Thymus (tissue), 11 donors: ENCODE measurements at regions not wholly inside any gene's neighbourhood (a gene's known extent, or its start where the extent isn't known, plus 50 kb on each side); places are given as distances from the start of the nearest gene placed in this dataset.

Experiments used
- DNase-seq, 9 donors: peaks; one replicate each; pipeline ENCODE4 v3.0.0-alpha.2; 2013; ENCODE audit warnings: low spot score in 9 of 9, low read depth in 6 of 9, missing footprints in 1 of 9
- H3K27ac ChIP-seq, 2 donors: one replicate each; pipeline ENCODE4 v1.5.1; 2013; ENCODE audit warnings: control low read depth in 1 of 2, low read depth in 1 of 2, low read length in 1 of 2, mild to moderate bottlenecking in 1 of 2, moderate library complexity in 1 of 2
- H3K27me3 ChIP-seq, 2 donors: one replicate each; pipeline ENCODE4 v1.5.1; 2013; ENCODE audit warnings: low read length in 1 of 2; ENCODE audit not compliant: control insufficient read depth in 2 of 2, insufficient read depth in 1 of 2
- H3K36me3 ChIP-seq, 2 donors: one replicate each; pipeline ENCODE4 v1.5.1; 2013; ENCODE audit warnings: low read length in 1 of 2, mild to moderate bottlenecking in 1 of 2, moderate library complexity in 1 of 2; ENCODE audit not compliant: control insufficient read depth in 2 of 2, insufficient read depth in 2 of 2
- H3K4me1 ChIP-seq, 2 donors: one replicate each; pipeline ENCODE4 v1.5.1; 2013; ENCODE audit warnings: low read length in 2 of 2; ENCODE audit not compliant: control insufficient read depth in 2 of 2, insufficient read depth in 2 of 2
- H3K4me3 ChIP-seq, 2 donors: one replicate each; pipeline ENCODE4 v1.5.1; 2013; ENCODE audit warnings: low read length in 2 of 2, control low read depth in 1 of 2, mild to moderate bottlenecking in 1 of 2
- H3K9me3 ChIP-seq, 2 donors: one replicate each; pipeline ENCODE4 v1.5.1; 2013; ENCODE audit warnings: low read length in 1 of 2, mild to moderate bottlenecking in 1 of 2; ENCODE audit not compliant: control insufficient read depth in 2 of 2, insufficient read depth in 1 of 2
- WGBS: extraction: QIAGEN DNeasy Blood & Tissue Kit; methylation state at CpG from one replicate; pipeline ENCODE4 v1.1.7; 2013; 5-methylcytosine and 5-hydroxymethylcytosine counted together
- donor health status: healthy.

- H3K4me1 ChIP-seq, result no peaks in the 10 kb centered on the region
- no peaks in the 10 kb centered on the region for H3K27me3 ChIP-seq
- 49% methylated on average over 8 of the region's 8 CpGs for WGBS
- no peaks in the 10 kb centered on the region for H3K9me3 ChIP-seq
- peak overlapping the region in 1 of 2 donors; percentile 36 for H3K27ac ChIP-seq
- no peaks in the 10 kb centered on the region for H3K36me3 ChIP-seq
- H3K4me3 ChIP-seq, result no peak overlapping the region
- DNase-seq, result no peak
These were observed 92.2 kb upstream of the ATF7IP start for GRCh38 chr12:14272956-14273912.

GRCh38 chr12:14273913-14274311 lies 91.6 kb upstream of the ATF7IP start:
- Histone ChIP-seq H3K36me3 (no peaks in the 10 kb centered on the region), H3K4me1 (no peaks in the 10 kb centered on the region), H3K27ac (peak overlapping the region in 1 of 2 donors; percentile 36), H3K9me3 (no peaks in the 10 kb centered on the region), H3K27me3 (no peaks in the 10 kb centered on the region), H3K4me3 (no peak overlapping the region)
- DNase-seq, result no peak
- WGBS, result 94% methylated on average over 6 of the region's 6 CpGs

GRCh38 chr12:14275111-14275510 lies 90.4 kb upstream of the ATF7IP start:
- 96% methylated on average over 1 of the region's 1 CpG for WGBS

GRCh38 chr12:14275886-14276285 lies 89.6 kb upstream of the ATF7IP start:
- Histone ChIP-seq H3K4me3 (no peak overlapping the region), H3K4me1 (no peaks in the 10 kb centered on the region), H3K9me3 (peaks cover 0 to 5% of the 10 kb centered on the region in 2 donors), H3K36me3 (no peaks in the 10 kb centered on the region), H3K27ac (no peak overlapping the region), H3K27me3 (no peaks in the 10 kb centered on the region)
- DNase-seq, result no peak
- 31% methylated on average over 1 of the region's 1 CpG for WGBS

More at GRCh38 chr12:14275111-14275510, 90.4 kb upstream of the ATF7IP start:
- Histone ChIP-seq H3K4me3 (no peak overlapping the region), H3K36me3 (no peaks in the 10 kb centered on the region), H3K9me3 (peaks cover 0 to 3% of the 10 kb centered on the region in 2 donors), H3K27me3 (no peaks in the 10 kb centered on the region), H3K27ac (no peak overlapping the region), H3K4me1 (no peaks in the 10 kb centered on the region)
- no peak for DNase-seq

GRCh38 chr12:14278294-14278953 lies 87.1 kb upstream of the ATF7IP start:
- no peak overlapping the region for H3K4me3 ChIP-seq
- H3K27me3 ChIP-seq, result no peaks in the 10 kb centered on the region
- peak overlapping the region in 1 of 2 donors; percentile 31 for H3K27ac ChIP-seq
- H3K9me3 ChIP-seq, result peaks cover 0 to 5% of the 10 kb centered on the region in 2 donors
- H3K4me1 ChIP-seq, result no peaks in the 10 kb centered on the region
- no peak for DNase-seq
- 42% methylated on average over 1 of the region's 1 CpG for WGBS
- no peaks in the 10 kb centered on the region for H3K36me3 ChIP-seq

- WGBS, result 95% methylated on average over 6 of the region's 6 CpGs
- no peak overlapping the region for H3K27ac ChIP-seq
- DNase-seq, result no peak
- peaks cover 0 to 5% of the 10 kb centered on the region in 2 donors for H3K9me3 ChIP-seq
- no peak overlapping the region for H3K4me3 ChIP-seq
- peaks cover 0 to 3% of the 10 kb centered on the region in 2 donors for H3K4me1 ChIP-seq
- H3K27me3 ChIP-seq, result no peaks in the 10 kb centered on the region
- no peaks in the 10 kb centered on the region for H3K36me3 ChIP-seq
These were observed 85.6 kb upstream of the ATF7IP start for GRCh38 chr12:14279845-14280244.

GRCh38 chr12:14280921-14281320 lies 84.6 kb upstream of the ATF7IP start:
- Histone ChIP-seq H3K27ac (no peak overlapping the region), H3K27me3 (no peaks in the 10 kb centered on the region)
- WGBS, result 97% methylated on average over 5 of the region's 5 CpGs

GRCh38 chr12:14281539-14281938 lies 83.9 kb upstream of the ATF7IP start:
- Histone ChIP-seq H3K4me1 (peaks cover 0 to 3% of the 10 kb centered on the region in 2 donors), H3K4me3 (no peak overlapping the region), H3K27me3 (no peaks in the 10 kb centered on the region), H3K27ac (no peak overlapping the region), H3K36me3 (no peaks in the 10 kb centered on the region), H3K9me3 (peaks cover 0 to 5% of the 10 kb centered on the region in 2 donors)
- DNase-seq, result no peak
- WGBS, result 99% methylated on average over 2 of the region's 2 CpGs

More at GRCh38 chr12:14280921-14281320, 84.6 kb upstream of the ATF7IP start:
- Histone ChIP-seq H3K4me1 (peaks cover 0 to 3% of the 10 kb centered on the region in 2 donors), H3K9me3 (peaks cover 0 to 5% of the 10 kb centered on the region in 2 donors), H3K4me3 (no peak overlapping the region), H3K36me3 (no peaks in the 10 kb centered on the region)
- DNase-seq, result no peak
